ENCODE measurements at regions not wholly inside any gene's neighbourhood (a gene's known extent, or its start where the extent isn't known, plus 50 kb on each side); places are given as distances from the start of the nearest gene placed in this dataset.
"Not testable (repeated sequence)": the region's sequence is repeated elsewhere in the genome, so short reads cannot be mapped to it uniquely, and the experiment has no call there.

- DNase-seq (ENCODE audit: low read depth) = no peak
Observed at GRCh38 chrX:77160301-77160700, 286.9 kb upstream of the FGF16 start.

DNA sequence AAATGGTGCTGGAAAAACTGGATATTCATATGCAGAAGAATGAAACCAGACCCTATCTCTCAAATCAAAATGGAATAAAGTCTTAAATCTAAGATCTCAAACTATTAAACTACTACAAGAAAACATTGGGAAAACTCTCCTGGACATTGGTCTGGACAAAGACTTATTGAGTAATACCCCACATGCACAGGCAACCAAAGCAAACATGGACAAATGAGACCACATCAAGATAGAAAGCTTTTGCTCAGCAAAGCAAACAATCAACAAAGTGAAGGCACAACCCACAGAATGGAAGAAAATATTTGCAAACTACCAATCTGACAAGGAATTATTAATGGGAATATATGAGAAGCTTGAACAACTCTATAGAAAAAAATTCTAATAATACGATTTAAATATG lies 284.4 kb upstream of the FGF16 start:
- DNase-seq (ENCODE audit: low read depth) = no peak

DNA sequence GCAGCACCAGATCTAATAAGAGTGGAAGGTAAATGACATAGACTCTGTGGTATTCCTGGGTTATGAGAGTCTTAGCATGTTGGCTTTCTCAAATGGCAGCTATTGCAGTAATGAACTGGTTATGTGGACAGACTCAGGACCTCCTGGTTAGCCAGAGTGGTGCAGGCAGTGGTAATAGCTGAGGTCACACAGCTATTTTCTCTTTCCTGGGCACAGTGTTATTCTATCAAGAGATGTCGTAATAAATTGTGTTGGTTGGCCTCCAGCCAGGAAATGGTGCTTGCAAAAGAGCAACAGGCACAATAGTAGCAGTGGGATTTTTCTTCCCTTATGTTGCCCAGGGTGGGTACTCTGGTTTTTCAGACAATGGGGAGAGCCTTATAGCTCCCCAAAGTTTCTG lies 279.2 kb upstream of the FGF16 start:
- no peak for DNase-seq (ENCODE audit: low read depth)

DNA sequence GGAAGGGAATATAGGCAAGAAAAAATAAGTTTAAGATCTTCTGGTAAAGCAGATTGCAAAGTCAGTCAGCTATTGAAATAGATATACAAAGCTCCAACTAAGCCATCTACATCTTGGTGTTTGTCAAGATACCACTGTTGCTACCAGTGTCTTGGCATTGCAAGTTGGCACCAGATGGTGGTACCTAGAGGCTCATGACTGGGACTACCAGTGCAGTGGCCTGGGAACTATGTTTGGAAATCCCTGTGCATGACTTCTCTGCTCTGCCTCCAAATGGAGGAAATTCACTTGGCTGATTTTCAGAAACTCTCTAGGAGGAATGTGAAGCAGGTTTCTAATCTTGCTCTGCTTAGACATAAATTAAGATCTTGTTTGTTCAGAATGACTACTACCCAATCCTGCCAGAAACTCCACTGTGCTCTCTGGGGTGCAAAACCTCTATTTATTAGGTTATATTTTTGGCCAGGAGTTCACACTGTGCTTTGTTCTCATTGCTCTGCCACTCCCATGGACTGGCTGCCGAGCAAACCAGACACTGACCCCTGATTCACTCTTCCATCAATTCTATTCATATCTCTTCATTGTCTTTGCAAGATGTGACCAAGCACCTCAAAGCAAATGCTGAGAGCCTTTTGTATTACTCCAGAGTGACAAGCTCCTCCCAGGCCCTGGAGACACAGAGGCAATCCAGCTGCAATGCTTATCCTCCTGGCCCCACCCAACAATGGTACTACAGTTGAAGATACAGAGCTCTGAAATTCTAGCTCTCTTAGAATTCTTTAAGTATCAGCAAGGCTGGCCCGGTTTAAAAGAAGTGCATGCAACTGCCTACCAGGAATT lies 272.3 kb upstream of the FGF16 start:
- DNase-seq (ENCODE audit: low read depth) = no peak

- no peak for DNase-seq (ENCODE audit: low read depth)
Observed at GRCh38 chrX:77200663-77201062, 246.5 kb upstream of the FGF16 start.

- no peak for DNase-seq (ENCODE audit: low read depth)
Observed at GRCh38 chrX:77223046-77223445, 224.1 kb upstream of the FGF16 start.

GRCh38 chrX:77264490-77264889 lies 182.7 kb upstream of the FGF16 start:
- no peak for DNase-seq (ENCODE audit: low read depth)

DNA sequence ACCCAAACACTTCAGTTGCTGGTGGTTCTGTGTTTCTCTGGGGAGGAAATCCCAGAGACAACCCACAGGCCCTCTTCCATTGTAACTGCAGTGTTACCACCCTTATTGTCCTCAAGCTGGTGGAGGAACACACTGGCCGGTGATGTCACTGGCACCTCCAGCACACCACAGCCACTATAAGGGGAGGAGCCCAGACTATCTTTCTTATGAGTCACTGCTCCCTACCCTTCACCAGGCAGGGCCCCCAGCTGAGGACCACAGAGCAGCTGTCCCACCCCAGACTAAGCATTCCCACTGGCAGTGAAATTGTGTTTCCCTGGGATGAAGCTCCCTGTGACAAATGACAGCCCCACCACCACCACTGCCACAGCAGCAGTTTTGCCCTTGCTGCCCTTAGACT lies 171.8 kb upstream of the FGF16 start:
- no peak for DNase-seq (ENCODE audit: low read depth)

DNA sequence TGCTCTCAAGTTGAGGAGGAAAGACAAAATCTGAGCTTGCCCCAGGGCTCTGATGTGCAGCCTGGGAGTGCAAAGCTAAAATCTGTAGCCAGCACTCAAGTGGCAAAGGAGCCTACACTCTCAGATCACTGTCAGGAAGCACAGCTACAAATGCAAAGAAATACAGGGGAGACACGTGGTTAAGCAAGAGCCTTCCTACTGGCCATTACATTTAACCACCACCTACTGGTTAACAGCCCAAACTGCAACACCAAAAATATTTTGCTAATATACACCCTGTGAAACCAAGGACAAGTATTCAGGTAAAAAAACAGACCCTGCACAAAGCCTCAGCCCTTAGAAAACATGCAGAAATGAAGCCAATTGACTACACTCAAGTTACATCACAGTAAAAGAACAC lies 170.4 kb upstream of the FGF16 start:
- DNase-seq (ENCODE audit: low read depth) = no peak

DNA sequence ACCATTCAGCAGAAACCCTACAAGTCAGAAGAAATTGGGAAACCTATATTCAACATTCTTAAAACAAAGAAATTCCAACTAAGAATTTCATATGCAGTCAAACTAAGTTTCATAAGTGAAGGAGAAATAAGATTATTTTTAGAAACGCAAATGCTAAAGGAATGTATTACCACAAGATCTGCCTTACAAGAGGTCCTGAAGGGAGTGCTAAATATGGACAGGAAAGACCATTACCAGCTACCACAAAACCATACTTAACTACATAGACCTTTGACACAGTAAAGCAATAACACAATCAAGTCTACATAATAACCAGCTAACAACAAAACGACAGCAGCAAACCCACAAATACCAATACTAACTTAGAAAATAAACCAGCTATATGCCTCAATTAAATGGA lies 169.3 kb upstream of the FGF16 start:
- no peak for DNase-seq (ENCODE audit: low read depth)

DNA sequence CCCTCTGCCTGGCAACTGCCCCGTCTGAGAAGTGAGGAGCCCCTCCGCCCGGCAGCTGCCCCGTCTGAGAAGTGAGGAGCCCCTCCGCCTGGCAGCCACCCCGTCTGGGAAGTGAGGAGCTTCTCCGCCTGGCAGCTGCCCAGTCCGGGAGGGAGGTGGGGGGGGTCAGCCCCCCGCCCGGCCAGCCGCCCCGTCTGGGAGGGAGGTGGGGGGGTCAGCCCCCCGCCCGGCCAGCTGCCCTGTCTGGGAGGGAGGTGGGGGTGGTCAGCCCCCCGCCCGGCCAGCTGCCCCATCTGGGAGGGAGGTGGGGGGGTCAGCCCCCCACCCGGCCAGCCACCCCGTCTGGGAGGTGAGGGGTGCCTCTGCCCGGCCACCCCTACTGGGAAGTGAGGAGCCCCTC lies 167.8 kb upstream of the FGF16 start:
- not testable (repeated sequence) for DNase-seq (ENCODE audit: low read depth)

DNA sequence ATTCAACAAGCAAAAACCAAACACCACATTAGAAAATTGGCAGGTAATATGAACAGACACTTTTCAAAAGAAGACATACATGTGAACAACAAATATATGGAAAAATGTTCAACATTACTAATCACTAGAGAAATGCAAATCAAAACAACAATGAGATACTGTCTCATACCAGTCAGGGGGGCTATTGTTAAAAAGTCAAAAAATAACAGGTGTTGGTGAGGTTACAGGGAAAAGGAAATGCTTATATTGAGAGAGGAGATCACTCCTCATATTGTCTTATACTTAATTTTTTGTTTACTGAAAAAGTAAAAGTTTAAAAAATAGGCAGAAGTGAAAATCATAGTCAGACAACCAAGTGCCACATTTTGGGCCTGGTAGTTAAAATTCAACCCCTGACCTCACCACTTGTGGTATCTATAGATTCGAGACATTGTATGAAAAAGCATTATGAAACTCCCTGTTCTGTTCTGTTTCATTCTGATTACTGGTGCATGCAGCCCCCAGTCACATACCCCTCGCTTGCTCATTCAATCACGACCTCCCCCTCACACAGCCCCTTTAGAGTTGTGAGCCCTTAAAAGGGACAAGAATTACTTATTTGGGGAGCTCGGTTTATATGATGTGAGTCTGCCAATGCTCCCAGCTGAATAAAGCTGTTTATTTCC lies 153.7 kb upstream of the FGF16 start:
- DNase-seq (ENCODE audit: low read depth) = no peak

- no peak for DNase-seq (ENCODE audit: low read depth)
Observed at GRCh38 chrX:77298296-77298695, 148.9 kb upstream of the FGF16 start.

GRCh38 chrX:77298790-77299189 lies 148.4 kb upstream of the FGF16 start:
- DNase-seq (ENCODE audit: low read depth) = no peak

- DNase-seq (ENCODE audit: low read depth) = no peak
Observed at GRCh38 chrX:77299549-77299948, 147.6 kb upstream of the FGF16 start.

- DNase-seq (ENCODE audit: low read depth) = no peak
Observed at GRCh38 chrX:77342004-77342403, 105.2 kb upstream of the FGF16 start.

- no peak for DNase-seq (ENCODE audit: low read depth)
Observed at GRCh38 chrX:77346859-77347258, 100.3 kb upstream of the FGF16 start.

- no peak for DNase-seq (ENCODE audit: low read depth)
Observed at GRCh38 chrX:77347572-77347971, 99.6 kb upstream of the FGF16 start.

DNA sequence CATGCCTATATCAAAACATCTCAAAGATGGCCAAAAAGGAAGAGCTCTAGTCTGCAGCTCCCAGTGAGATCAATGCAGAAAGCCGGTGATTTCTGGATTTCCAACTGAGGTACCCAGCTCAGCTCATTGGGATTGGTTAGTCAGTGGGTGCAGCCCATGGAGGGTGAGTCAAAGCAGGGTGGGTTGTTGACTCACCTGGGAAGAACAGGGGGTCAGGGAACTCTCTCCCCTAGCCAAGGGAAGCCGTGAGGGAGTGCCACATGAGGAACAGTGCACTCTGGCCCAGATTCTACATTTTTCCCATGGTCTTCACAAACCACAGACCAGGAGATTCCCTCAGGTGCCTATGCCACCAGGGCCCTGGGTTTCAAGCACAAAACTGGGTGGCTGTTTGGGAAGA lies 57.3 kb upstream of the FGF16 start:
- DNase-seq (ENCODE audit: low read depth) = no peak

DNA sequence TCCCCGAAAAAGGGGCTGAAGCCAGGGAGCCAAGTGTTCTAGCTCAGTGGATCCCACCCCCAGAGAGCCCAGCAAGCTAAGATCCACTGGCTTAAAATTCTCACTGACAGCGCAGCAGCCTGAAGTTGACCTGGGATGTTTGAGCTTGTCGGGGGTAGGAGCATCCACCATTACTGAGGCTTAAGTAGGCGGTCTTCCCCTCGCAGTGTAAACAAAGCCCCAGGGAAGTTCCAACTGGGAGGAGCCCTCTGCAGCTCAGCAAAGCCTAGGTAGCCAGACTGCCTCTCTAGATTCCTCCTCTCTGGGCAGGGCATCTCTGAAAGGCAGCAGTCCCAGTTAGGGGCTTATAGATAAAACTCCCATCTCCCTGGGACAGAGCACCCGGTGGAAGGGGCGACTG lies 56.8 kb upstream of the FGF16 start:
- not testable (repeated sequence) for DNase-seq (ENCODE audit: low read depth)

DNA sequence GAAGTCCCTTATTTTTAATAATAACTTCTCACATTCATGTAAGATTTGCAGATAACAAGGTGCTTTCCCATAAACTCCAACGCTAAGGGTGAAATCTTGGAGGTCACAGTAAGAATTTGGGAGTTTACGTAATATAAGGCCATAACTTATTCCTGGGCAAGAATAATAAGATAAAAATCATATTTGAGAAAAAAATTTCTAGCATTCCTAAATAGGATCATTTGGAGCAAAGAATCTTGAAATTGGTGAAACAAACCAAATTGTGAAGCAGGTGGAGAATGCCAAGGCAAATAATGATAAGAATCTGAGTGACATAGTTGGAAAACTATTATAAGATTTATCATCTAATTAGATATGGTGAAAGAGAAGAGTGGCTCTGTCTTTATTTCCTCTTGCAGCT lies 50.4 kb upstream of the FGF16 start:
- no peak for DNase-seq (ENCODE audit: low read depth)
